ENCODE measurements at regions not wholly inside any gene's neighbourhood (a gene's known extent, or its start where the extent isn't known, plus 50 kb on each side); places are given as distances from the start of the nearest gene placed in this dataset.

DNA sequence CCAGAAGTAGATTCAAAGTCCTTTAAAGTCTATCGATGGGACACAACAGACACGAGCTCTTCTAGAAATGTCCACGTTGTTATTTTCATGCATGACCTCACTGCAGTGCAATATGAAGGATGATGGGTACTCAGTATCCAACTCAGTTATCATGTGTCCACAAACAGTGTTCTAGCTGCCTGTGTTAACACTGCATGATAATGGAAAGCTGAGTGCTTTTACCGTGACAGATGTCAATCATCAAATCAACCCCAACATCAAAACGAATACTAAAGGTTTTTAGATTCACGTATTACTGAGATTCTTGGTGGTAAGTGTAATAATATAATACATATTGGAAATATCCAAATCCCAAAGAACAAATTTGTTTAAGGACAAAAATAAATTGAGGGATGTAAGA lies 394.8 kb upstream of the TENM3 start:
- Histone ChIP-seq H3K9me3 (replicated peaks in 1 of 2; ENCODE audit: control insufficient read depth in 2 of 2, insufficient read depth in 1 of 2, low read depth in 1 of 2, low read length in 2 of 2) (no peaks in the 10 kb centered on the region), H2BK15ac (ENCODE audit: low read length) (no peak overlapping the region), H2AFZ (ENCODE audit: low read length) (no peak overlapping the region), H3K9ac (ENCODE audit: low read depth, low read length, poor library complexity) (no peak overlapping the region), H2BK5ac (ENCODE audit: low read length) (no peak overlapping the region), H3K27ac (replicated peaks; ENCODE audit: low read length) (no peak overlapping the region), H3K79me1 (ENCODE audit: low read depth, low read length) (no peaks in the 10 kb centered on the region), H3K36me3 (replicated peaks in 1 of 2; ENCODE audit: control insufficient read depth in 2 of 2, insufficient read depth in 2 of 2, low read length in 2 of 2) (no peaks in the 10 kb centered on the region), H2AK5ac (ENCODE audit: low read depth, low read length) (no peak overlapping the region), H3K4me2 (ENCODE audit: insufficient read depth, low read length, poor library complexity, severe bottlenecking) (no peak overlapping the region), H3K14ac (ENCODE audit: low read length) (no peak overlapping the region), H2BK120ac (ENCODE audit: low read depth, low read length) (no peak overlapping the region), H4K91ac (ENCODE audit: low read depth, low read length, poor library complexity) (peak overlapping the region; percentile 32), H3K4me3 (ENCODE audit: low read length in 2 of 2) (no peak overlapping the region), H2BK12ac (ENCODE audit: low read length) (no peak overlapping the region), H3K18ac (ENCODE audit: low read length) (no peak overlapping the region), H4K8ac (ENCODE audit: low read depth, low read length) (no peak overlapping the region), H3K4me1 (ENCODE audit: control insufficient read depth in 2 of 2, insufficient read depth in 1 of 2, low read depth in 1 of 2, low read length in 2 of 2) (no peaks in the 10 kb centered on the region), H3K27me3 (ENCODE audit: control insufficient read depth in 3 of 3, insufficient read depth in 3 of 3, low read depth in 1 of 3, low read length in 3 of 3) (no peaks in the 10 kb centered on the region), H3K23ac (ENCODE audit: low read depth, low read length, poor library complexity) (no peak overlapping the region), H3K4ac (ENCODE audit: low read length) (no peak overlapping the region)
- WGBS, 2 donors (ENCODE audit: extremely low coverage in 2 of 2, insufficient read length in 2 of 2, insufficient replicate concordance in 1 of 2) = no CpG with 5 or more reads among the region's 6 CpGs
- DNase-seq (ENCODE audit: low spot score) = no peak

DNA sequence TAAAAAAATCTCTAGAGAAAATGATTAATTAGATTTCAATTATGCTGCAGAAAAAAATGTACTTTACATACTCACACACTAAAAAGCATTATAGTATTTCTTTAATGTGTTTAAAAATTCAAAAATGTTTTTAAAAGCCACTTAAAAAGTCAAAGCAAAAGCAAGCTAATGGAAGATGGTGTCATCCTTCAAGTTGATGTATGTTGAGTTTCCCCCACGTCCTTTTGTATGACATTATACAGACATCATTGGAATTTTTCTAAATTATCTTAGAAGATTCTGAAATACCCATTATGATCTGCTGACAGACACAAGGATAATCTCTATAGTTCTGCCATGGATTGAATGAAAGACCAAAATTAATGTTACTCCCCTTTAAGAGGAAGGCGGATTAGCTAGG lies 393.7 kb upstream of the TENM3 start:
- Histone ChIP-seq H2BK15ac (ENCODE audit: low read length) (no peak overlapping the region), H3K4me3 (ENCODE audit: low read length in 2 of 2) (no peak overlapping the region), H3K79me1 (ENCODE audit: low read depth, low read length) (no peaks in the 10 kb centered on the region), H2BK12ac (ENCODE audit: low read length) (no peak overlapping the region), H4K8ac (ENCODE audit: low read depth, low read length) (no peak overlapping the region), H2BK5ac (ENCODE audit: low read length) (no peak overlapping the region), H2AFZ (ENCODE audit: low read length) (no peak overlapping the region), H3K27me3 (ENCODE audit: control insufficient read depth in 3 of 3, insufficient read depth in 3 of 3, low read depth in 1 of 3, low read length in 3 of 3) (no peaks in the 10 kb centered on the region), H3K18ac (ENCODE audit: low read length) (no peak overlapping the region), H3K4me2 (ENCODE audit: insufficient read depth, low read length, poor library complexity, severe bottlenecking) (no peak overlapping the region), H2BK120ac (ENCODE audit: low read depth, low read length) (no peak overlapping the region), H3K27ac (replicated peaks; ENCODE audit: low read length) (no peak overlapping the region), H3K4ac (ENCODE audit: low read length) (no peak overlapping the region), H3K14ac (ENCODE audit: low read length) (no peak overlapping the region), H4K91ac (ENCODE audit: low read depth, low read length, poor library complexity) (no peak overlapping the region), H3K36me3 (replicated peaks in 1 of 2; ENCODE audit: control insufficient read depth in 2 of 2, insufficient read depth in 2 of 2, low read length in 2 of 2) (no peaks in the 10 kb centered on the region), H3K9me3 (replicated peaks in 1 of 2; ENCODE audit: control insufficient read depth in 2 of 2, insufficient read depth in 1 of 2, low read depth in 1 of 2, low read length in 2 of 2) (no peaks in the 10 kb centered on the region), H2AK5ac (ENCODE audit: low read depth, low read length) (no peak overlapping the region), H3K9ac (ENCODE audit: low read depth, low read length, poor library complexity) (no peak overlapping the region), H3K23ac (ENCODE audit: low read depth, low read length, poor library complexity) (no peak overlapping the region), H3K4me1 (ENCODE audit: control insufficient read depth in 2 of 2, insufficient read depth in 1 of 2, low read depth in 1 of 2, low read length in 2 of 2) (no peaks in the 10 kb centered on the region)
- DNase-seq (ENCODE audit: low spot score) = no peak
- no CpG with 5 or more reads among the region's 2 CpGs for WGBS, 2 donors (ENCODE audit: extremely low coverage in 2 of 2, insufficient read length in 2 of 2, insufficient replicate concordance in 1 of 2)

DNA sequence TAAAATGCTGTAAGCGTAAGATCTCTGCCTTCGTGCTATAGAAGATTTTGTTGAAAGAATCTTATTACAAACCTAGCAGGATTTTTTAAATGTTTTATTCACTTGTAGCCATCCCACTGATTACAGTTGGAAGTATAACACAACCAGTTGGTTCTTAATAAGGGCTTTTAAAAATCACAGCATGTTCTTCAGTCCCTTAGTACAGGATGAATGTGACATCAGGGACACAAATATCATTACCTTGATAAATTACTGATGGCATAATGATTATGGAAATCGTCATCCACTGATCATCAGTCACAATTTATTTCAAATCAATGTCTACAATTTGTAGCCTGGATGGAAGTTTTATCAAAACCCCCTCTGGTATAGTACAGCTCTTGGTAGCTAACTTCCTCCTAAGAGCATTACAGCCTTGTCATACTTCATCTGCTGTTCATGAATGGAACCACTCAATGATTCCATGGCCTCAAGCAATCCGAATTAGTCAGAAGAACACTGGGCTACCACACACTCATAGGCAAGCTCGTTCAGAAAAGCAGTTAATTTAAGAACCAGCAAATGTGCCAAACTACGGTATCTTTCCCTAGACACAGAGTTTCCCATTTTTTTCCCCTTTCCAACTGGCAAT lies 389.2 kb upstream of the TENM3 start:
- DNase-seq (ENCODE audit: low spot score) = no peak
- no peak overlapping the region for H3K23ac ChIP-seq (ENCODE audit: low read depth, low read length, poor library complexity)
- H3K9ac ChIP-seq (ENCODE audit: low read depth, low read length, poor library complexity) = no peak overlapping the region
- H4K91ac ChIP-seq (ENCODE audit: low read depth, low read length, poor library complexity) = no peak overlapping the region
- H3K79me1 ChIP-seq (ENCODE audit: low read depth, low read length) = no peaks in the 10 kb centered on the region
- H3K18ac ChIP-seq (ENCODE audit: low read length) = no peak overlapping the region
- no peaks in the 10 kb centered on the region for H3K9me3 ChIP-seq (replicated peaks in 1 of 2; ENCODE audit: control insufficient read depth in 2 of 2, insufficient read depth in 1 of 2, low read depth in 1 of 2, low read length in 2 of 2)
- WGBS, 2 donors (ENCODE audit: extremely low coverage in 2 of 2, insufficient read length in 2 of 2, insufficient replicate concordance in 1 of 2) = no CpG with 5 or more reads among the region's 6 CpGs
- H3K4me3 ChIP-seq (ENCODE audit: low read length in 2 of 2) = no peak overlapping the region
- H3K14ac ChIP-seq (ENCODE audit: low read length) = no peak overlapping the region
- no peak overlapping the region for H4K8ac ChIP-seq (ENCODE audit: low read depth, low read length)
- no peak overlapping the region for H3K27ac ChIP-seq (replicated peaks; ENCODE audit: low read length)
- H2BK15ac ChIP-seq (ENCODE audit: low read length) = no peak overlapping the region
- H3K4me1 ChIP-seq (ENCODE audit: control insufficient read depth in 2 of 2, insufficient read depth in 1 of 2, low read depth in 1 of 2, low read length in 2 of 2) = no peaks in the 10 kb centered on the region
- no peak overlapping the region for H2BK5ac ChIP-seq (ENCODE audit: low read length)
- H3K4me2 ChIP-seq (ENCODE audit: insufficient read depth, low read length, poor library complexity, severe bottlenecking) = no peak overlapping the region
- H3K27me3 ChIP-seq (ENCODE audit: control insufficient read depth in 3 of 3, insufficient read depth in 3 of 3, low read depth in 1 of 3, low read length in 3 of 3) = no peaks in the 10 kb centered on the region
- H2AFZ ChIP-seq (ENCODE audit: low read length) = no peak overlapping the region
- H3K4ac ChIP-seq (ENCODE audit: low read length) = no peak overlapping the region
- H2BK12ac ChIP-seq (ENCODE audit: low read length) = no peak overlapping the region
- no peak overlapping the region for H2BK120ac ChIP-seq (ENCODE audit: low read depth, low read length)
- H3K36me3 ChIP-seq (replicated peaks in 1 of 2; ENCODE audit: control insufficient read depth in 2 of 2, insufficient read depth in 2 of 2, low read length in 2 of 2) = no peaks in the 10 kb centered on the region
- no peak overlapping the region for H2AK5ac ChIP-seq (ENCODE audit: low read depth, low read length)

DNA sequence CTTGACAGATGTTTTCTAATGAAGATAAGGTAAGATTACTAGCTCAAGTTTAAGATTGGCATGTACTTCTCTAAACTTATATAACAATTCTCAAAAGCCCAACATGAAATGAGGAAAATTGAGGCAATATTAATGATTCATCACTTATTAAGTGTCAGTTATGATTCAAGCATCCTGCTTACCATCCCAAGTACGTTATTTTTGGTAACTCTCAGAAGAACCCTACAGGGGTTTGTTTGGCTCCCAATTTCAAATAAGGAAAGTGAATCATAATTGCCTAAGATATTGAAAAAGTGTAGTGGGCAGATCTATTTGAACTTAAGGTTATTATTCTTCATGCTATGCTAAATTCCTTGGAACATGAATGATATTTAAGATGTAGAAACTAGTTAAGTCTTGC lies 387.9 kb upstream of the TENM3 start:
- no peaks in the 10 kb centered on the region for H3K9me3 ChIP-seq (replicated peaks in 1 of 2; ENCODE audit: control insufficient read depth in 2 of 2, insufficient read depth in 1 of 2, low read depth in 1 of 2, low read length in 2 of 2)
- no peak overlapping the region for H2BK12ac ChIP-seq (ENCODE audit: low read length)
- no peak overlapping the region for H3K27ac ChIP-seq (replicated peaks; ENCODE audit: low read length)
- no peak overlapping the region for H3K18ac ChIP-seq (ENCODE audit: low read length)
- no peak overlapping the region for H2BK120ac ChIP-seq (ENCODE audit: low read depth, low read length)
- no peak for DNase-seq (ENCODE audit: low spot score)
- no peak overlapping the region for H2AK5ac ChIP-seq (ENCODE audit: low read depth, low read length)
- no peak overlapping the region for H3K14ac ChIP-seq (ENCODE audit: low read length)
- H2AFZ ChIP-seq (ENCODE audit: low read length) = no peak overlapping the region
- H4K8ac ChIP-seq (ENCODE audit: low read depth, low read length) = no peak overlapping the region
- no peak overlapping the region for H4K91ac ChIP-seq (ENCODE audit: low read depth, low read length, poor library complexity)
- H3K79me1 ChIP-seq (ENCODE audit: low read depth, low read length) = no peaks in the 10 kb centered on the region
- H3K36me3 ChIP-seq (replicated peaks in 1 of 2; ENCODE audit: control insufficient read depth in 2 of 2, insufficient read depth in 2 of 2, low read length in 2 of 2) = no peaks in the 10 kb centered on the region
- no peak overlapping the region for H3K4me3 ChIP-seq (ENCODE audit: low read length in 2 of 2)
- H3K9ac ChIP-seq (ENCODE audit: low read depth, low read length, poor library complexity) = no peak overlapping the region
- H2BK5ac ChIP-seq (ENCODE audit: low read length) = no peak overlapping the region
- no CpG with 5 or more reads among the region's 1 CpG for WGBS, 2 donors (ENCODE audit: extremely low coverage in 2 of 2, insufficient read length in 2 of 2, insufficient replicate concordance in 1 of 2)
- H3K4me2 ChIP-seq (ENCODE audit: insufficient read depth, low read length, poor library complexity, severe bottlenecking) = no peak overlapping the region
- H3K4me1 ChIP-seq (ENCODE audit: control insufficient read depth in 2 of 2, insufficient read depth in 1 of 2, low read depth in 1 of 2, low read length in 2 of 2) = no peaks in the 10 kb centered on the region
- no peak overlapping the region for H3K23ac ChIP-seq (ENCODE audit: low read depth, low read length, poor library complexity)
- no peaks in the 10 kb centered on the region for H3K27me3 ChIP-seq (ENCODE audit: control insufficient read depth in 3 of 3, insufficient read depth in 3 of 3, low read depth in 1 of 3, low read length in 3 of 3)
- H3K4ac ChIP-seq (ENCODE audit: low read length) = no peak overlapping the region
- no peak overlapping the region for H2BK15ac ChIP-seq (ENCODE audit: low read length)

All from neuronal stem cell (in vitro differentiated cells).